ENCODE measurements at regions not wholly inside any gene's neighbourhood (a gene's known extent, or its start where the extent isn't known, plus 50 kb on each side); places are given as distances from the start of the nearest gene placed in this dataset.

DNA sequence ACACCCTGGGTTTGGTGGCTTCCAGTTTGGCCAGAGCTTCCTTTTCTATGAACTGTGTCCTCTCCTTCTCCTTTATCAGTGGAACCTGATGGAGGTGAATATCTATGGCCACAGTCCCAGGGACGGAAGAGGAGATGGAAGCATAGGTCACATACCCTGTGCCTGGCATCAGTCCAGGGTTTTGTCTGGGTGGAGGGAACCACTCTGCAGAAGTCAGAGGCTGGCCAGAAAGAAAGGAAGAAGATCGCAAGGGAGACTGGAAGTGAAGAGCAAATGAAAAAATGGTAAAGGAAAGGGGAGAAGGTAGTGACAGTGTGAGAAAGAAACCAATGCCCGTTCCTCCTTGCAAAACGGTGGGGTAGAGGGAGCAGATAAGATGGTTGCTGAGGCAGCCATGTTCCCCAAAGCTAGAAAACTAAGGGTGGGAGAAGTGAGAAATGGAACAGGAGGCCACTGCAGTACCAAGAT lies 77.9 kb upstream of the HECW1 start:
- Histone ChIP-seq H3K27me3 (ENCODE audit: control insufficient read depth in 2 of 2, insufficient read depth in 2 of 2, low read length in 2 of 2) (no peaks in the 10 kb centered on the region), H3K4me3 (replicated peaks in 1 of 3; ENCODE audit: insufficient read depth in 1 of 3, low read depth in 1 of 3, low read length in 3 of 3) (no peak overlapping the region), H3K36me3 (ENCODE audit: control insufficient read depth in 2 of 2, extremely low read depth in 1 of 2, insufficient read depth in 2 of 2, low read length in 2 of 2) (no peaks in the 10 kb centered on the region), H3K9ac (replicated peaks; ENCODE audit: extremely low read depth, insufficient read depth, low read length) (no peak overlapping the region), H3K27ac (ENCODE audit: insufficient read depth, low read depth, low read length) (no peak overlapping the region), H3K79me2 (ENCODE audit: control insufficient read depth, insufficient read depth, low read length) (no peaks in the 10 kb centered on the region), H4K20me1 (replicated peaks; ENCODE audit: control insufficient read depth, extremely low read depth, insufficient read depth, low read length) (no peaks in the 10 kb centered on the region), H2AFZ (ENCODE audit: low read depth, low read length) (no peak overlapping the region), H3K4me1 (ENCODE audit: control insufficient read depth, extremely low read depth, insufficient read depth, low read length) (no peaks in the 10 kb centered on the region), H3K9me3 (replicated peaks; ENCODE audit: control insufficient read depth, insufficient read depth, low read length) (no peaks in the 10 kb centered on the region), H3K4me2 (ENCODE audit: insufficient read depth, low read length) (no peak overlapping the region), H3K9me1 (replicated peaks; ENCODE audit: control insufficient read depth, extremely low read depth, insufficient read depth, low read length) (no peaks in the 10 kb centered on the region)
- CTCF ChIA-PET: no interaction called here
- DNase-seq (ENCODE audit: low read depth, low spot score): no peak
- FAIRE-seq: no peak
- TF ChIP-seq, protein P1, sequence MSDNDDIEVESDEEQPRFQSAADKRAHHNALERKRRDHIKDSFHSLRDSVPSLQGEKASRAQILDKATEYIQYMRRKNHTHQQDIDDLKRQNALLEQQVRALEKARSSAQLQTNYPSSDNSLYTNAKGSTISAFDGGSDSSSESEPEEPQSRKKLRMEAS (IDR thresholded peaks at IDR 0.05; ENCODE audit: insufficient read depth, insufficient read length): no peak
- TF ChIP-seq, protein P2, sequence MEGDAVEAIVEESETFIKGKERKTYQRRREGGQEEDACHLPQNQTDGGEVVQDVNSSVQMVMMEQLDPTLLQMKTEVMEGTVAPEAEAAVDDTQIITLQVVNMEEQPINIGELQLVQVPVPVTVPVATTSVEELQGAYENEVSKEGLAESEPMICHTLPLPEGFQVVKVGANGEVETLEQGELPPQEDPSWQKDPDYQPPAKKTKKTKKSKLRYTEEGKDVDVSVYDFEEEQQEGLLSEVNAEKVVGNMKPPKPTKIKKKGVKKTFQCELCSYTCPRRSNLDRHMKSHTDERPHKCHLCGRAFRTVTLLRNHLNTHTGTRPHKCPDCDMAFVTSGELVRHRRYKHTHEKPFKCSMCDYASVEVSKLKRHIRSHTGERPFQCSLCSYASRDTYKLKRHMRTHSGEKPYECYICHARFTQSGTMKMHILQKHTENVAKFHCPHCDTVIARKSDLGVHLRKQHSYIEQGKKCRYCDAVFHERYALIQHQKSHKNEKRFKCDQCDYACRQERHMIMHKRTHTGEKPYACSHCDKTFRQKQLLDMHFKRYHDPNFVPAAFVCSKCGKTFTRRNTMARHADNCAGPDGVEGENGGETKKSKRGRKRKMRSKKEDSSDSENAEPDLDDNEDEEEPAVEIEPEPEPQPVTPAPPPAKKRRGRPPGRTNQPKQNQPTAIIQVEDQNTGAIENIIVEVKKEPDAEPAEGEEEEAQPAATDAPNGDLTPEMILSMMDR (IDR thresholded peaks at IDR 0.05; ENCODE audit: extremely low read depth in 1 of 2, insufficient read depth in 1 of 2, low read depth in 1 of 2, low read length in 2 of 2): no peak
- TF ChIP-seq GATA2 (IDR thresholded peaks at IDR 0.05; ENCODE audit: insufficient read depth, insufficient read length, low read depth, low read length) (no peak), EZH2 (IDR thresholded peaks at IDR 0.05; ENCODE audit: borderline replicate concordance, low read depth, low read length, severe bottlenecking) (no peak), MYC (IDR thresholded peaks at IDR 0.05; ENCODE audit: low read depth, low read length) (no peak), FOS (IDR thresholded peaks at IDR 0.05; ENCODE audit: borderline replicate concordance, insufficient read depth, low read length) (no peak), POLR2AphosphoS5 (IDR thresholded peaks at IDR 0.05; ENCODE audit: insufficient read depth, low read depth, low read length) (no peak), JUN (IDR thresholded peaks at IDR 0.05; ENCODE audit: borderline replicate concordance, insufficient read depth, insufficient read length, low read depth) (no peak), POLR2A (IDR thresholded peaks at IDR 0.05; ENCODE audit: low read depth, low read length) (no peak)
- intact Hi-C loops (cut with micrococcal nuclease) (no loop called here), dilution Hi-C loops (cut with MboI; ENCODE audit: extremely low pct_ligation_motif_present, low sequenced_read_pairs) (no loop called here)
- BruUV-seq (replicated peaks): no TSS peak
- POLR2A ChIA-PET: no interaction called here

Measured in endothelial cell of umbilical vein (primary cell).